Naive B cell (primary cell): ENCODE measurements at regions not wholly inside any gene's neighbourhood (a gene's known extent, or its start where the extent isn't known, plus 50 kb on each side); places are given as distances from the start of the nearest gene placed in this dataset.

Experiments used
- ATAC-seq, 2 donors: fragments of 150-1000 bp; cut with Tn5 transposase; 2 replicates each; pipeline ENCODE4 v1.10.0; 2021; ENCODE audit warnings: low read depth in 2 of 2, mild to moderate bottlenecking in 2 of 2, moderate library complexity in 2 of 2
- DNase-seq: peaks from one replicate; pipeline ENCODE4 v3.0.0; 2022
- H3K27ac Mint-ChIP-seq, 6 donors: one replicate each; pipeline ENCODE4 v1.8.0; 2020 to 2022; ENCODE audit warnings: mild to moderate bottlenecking in 6 of 6, mixed read lengths in 6 of 6, moderate library complexity in 5 of 6, inconsistent platforms in 2 of 6
- H3K27me3 Mint-ChIP-seq, 3 donors: one replicate each; pipeline ENCODE4 v1.8.0; 2021 to 2022; ENCODE audit warnings: mixed read lengths in 3 of 3, mild to moderate bottlenecking in 1 of 3
- H3K36me3 Mint-ChIP-seq, 2 donors: one replicate each; pipeline ENCODE4 v1.8.0; 2020 to 2022; ENCODE audit warnings: mixed read lengths in 2 of 2, inconsistent platforms in 1 of 2, mild to moderate bottlenecking in 1 of 2
- H3K4me1 Mint-ChIP-seq, 3 donors: one replicate each; pipeline ENCODE4 v1.8.0; 2020 to 2022; ENCODE audit warnings: mixed read lengths in 3 of 3, inconsistent platforms in 1 of 3, mild to moderate bottlenecking in 1 of 3, moderate library complexity in 1 of 3
- H3K4me3 Mint-ChIP-seq, 8 donors: one replicate each; pipeline ENCODE4 v1.8.0; 2020 to 2022; ENCODE audit warnings: mild to moderate bottlenecking in 8 of 8, mixed read lengths in 8 of 8, moderate library complexity in 8 of 8, inconsistent platforms in 2 of 8
- H3K9me3 Mint-ChIP-seq, 7 donors: one replicate each; pipeline ENCODE4 v1.8.0; 2020 to 2022; ENCODE audit warnings: mixed read lengths in 7 of 7, mild to moderate bottlenecking in 5 of 7, inconsistent platforms in 2 of 7, moderate library complexity in 1 of 7

DNA sequence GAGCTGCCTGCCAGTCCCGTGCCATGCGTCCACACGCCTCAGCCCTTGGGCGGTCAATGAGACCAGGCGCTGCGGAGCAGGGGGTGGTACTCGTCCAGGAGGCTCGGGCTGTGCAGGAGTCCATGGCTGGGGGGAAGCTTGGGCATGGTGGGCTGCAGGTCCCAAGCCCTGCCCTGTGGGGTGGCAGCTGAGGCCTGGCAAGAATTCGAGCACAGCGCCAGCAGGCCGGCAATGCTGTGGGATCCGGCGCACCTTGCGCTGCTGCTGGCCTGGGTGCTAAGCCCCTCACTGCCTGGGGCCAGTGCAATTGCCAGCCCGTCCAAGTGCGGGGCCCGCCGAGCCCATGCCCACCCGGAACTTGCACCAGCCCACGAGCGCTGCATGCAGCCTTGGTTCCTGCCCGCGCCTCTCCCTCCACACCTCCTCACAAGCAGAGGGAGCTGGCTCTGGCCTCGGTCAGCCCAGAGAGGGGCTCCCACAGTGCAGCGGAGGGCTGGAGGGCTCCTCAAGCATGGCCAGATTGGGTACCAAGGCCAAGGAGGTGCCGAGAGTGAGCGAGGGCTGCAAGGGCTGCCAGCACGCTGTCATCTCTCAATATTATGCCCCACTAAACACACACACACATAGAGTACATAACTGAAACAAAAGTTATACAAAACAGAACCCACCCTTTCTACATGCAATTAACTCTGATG is 307.7 kb downstream of the LMO4 start:
- Mint-ChIP-seq H3K4me1 (peaks cover 4 to 12% (median 11%) of the 10 kb centered on the region in 3 donors), H3K4me3 (no peak overlapping the region), H3K36me3 (peaks cover 0 to 7% of the 10 kb centered on the region in 2 donors), H3K9me3 (peaks cover 1 to 12% (median 7%) of the 10 kb centered on the region in 7 donors), H3K27me3 (no peaks in the 10 kb centered on the region), H3K27ac (no peak overlapping the region)
- ATAC-seq = no peak
- no peak for DNase-seq

DNA sequence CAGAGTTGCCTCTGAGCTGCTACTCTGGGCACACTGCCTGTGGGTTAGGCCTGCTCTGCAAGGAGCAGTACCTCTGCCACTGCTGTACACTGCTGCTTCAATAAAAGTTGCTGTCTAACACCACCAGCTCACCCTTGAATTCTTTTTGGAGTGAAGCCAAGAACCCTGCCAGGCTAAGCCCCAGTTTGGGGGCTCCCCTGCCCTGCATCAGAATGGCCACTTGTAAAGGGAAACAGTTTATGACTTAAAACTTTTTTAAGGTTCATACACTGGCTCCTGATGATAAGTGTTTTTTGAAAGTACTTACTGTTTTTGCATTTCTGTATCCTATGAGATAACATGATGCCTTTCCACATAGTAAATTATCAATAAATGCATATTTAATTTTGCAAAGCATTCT is 310.0 kb downstream of the LMO4 start:
- DNase-seq = no peak

GRCh38 chr1:87641996-87642395 is 313.3 kb downstream of the LMO4 start:
- H3K9me3 Mint-ChIP-seq = peaks cover 0 to 7% (median 0%) of the 10 kb centered on the region in 7 donors
- H3K36me3 Mint-ChIP-seq = no peaks in the 10 kb centered on the region
- peaks cover 4 to 12% (median 11%) of the 10 kb centered on the region in 3 donors for H3K4me1 Mint-ChIP-seq
- H3K27ac Mint-ChIP-seq = no peak overlapping the region
- H3K4me3 Mint-ChIP-seq = no peak overlapping the region
- DNase-seq (no peak), ATAC-seq (no peak)
- no peaks in the 10 kb centered on the region for H3K27me3 Mint-ChIP-seq

More for the DNA sequence above, 310.0 kb downstream of the LMO4 start:
- H3K9me3 Mint-ChIP-seq = peaks cover 0 to 6% (median 2%) of the 10 kb centered on the region in 7 donors
- peaks cover 4 to 12% (median 11%) of the 10 kb centered on the region in 3 donors for H3K4me1 Mint-ChIP-seq
- H3K36me3 Mint-ChIP-seq = no peaks in the 10 kb centered on the region
- ATAC-seq = no peak
- no peaks in the 10 kb centered on the region for H3K27me3 Mint-ChIP-seq
- H3K4me3 Mint-ChIP-seq = no peak overlapping the region
- no peak overlapping the region for H3K27ac Mint-ChIP-seq

DNA sequence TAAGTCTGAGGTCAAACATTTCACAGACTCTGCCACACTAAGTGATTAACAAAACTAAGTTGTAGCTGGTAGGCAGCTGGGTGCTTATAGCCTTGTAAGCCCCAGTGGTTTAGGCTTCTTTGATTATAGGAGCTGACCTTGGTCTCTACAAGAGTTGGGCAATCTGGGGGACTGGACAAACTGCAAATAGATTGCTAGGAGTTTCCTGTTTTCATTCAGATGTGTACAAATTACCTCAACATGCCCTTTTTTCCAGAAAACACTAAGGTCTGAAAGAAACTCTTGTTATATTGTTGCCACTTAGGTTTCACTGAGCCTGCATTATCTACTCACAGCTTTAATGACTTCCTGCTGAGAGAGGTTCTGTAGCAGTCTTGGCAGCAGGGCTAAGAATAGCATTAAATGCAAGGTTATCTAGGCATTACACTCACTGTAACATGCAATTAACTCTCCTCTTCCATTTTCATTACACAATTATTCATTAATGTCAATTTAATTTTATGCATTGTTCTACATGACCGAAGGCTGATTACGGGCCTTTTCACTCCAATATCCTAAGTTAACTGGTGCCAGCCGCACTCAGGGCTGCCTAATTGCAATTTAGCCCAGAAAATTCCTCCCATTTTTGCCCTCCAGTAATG is 314.0 kb downstream of the LMO4 start:
- Mint-ChIP-seq H3K27ac (peak overlapping the region in 1 of 6 donors; percentile 40), H3K9me3 (peaks cover 0 to 7% (median 0%) of the 10 kb centered on the region in 7 donors), H3K36me3 (no peaks in the 10 kb centered on the region), H3K4me3 (no peak overlapping the region), H3K4me1 (peaks cover 4 to 11% (median 11%) of the 10 kb centered on the region in 3 donors), H3K27me3 (no peaks in the 10 kb centered on the region)
- DNase-seq (no peak), ATAC-seq (no peak)

GRCh38 chr1:87644033-87644578 is 315.4 kb downstream of the LMO4 start:
- H3K4me3 Mint-ChIP-seq = no peak overlapping the region
- no peak for DNase-seq
- no peaks in the 10 kb centered on the region for H3K4me1 Mint-ChIP-seq
- H3K27ac Mint-ChIP-seq = no peak overlapping the region
- H3K36me3 Mint-ChIP-seq = no peaks in the 10 kb centered on the region
- no peak for ATAC-seq
- H3K27me3 Mint-ChIP-seq = no peaks in the 10 kb centered on the region
- peaks cover 0 to 4% (median 0%) of the 10 kb centered on the region in 7 donors for H3K9me3 Mint-ChIP-seq

DNA sequence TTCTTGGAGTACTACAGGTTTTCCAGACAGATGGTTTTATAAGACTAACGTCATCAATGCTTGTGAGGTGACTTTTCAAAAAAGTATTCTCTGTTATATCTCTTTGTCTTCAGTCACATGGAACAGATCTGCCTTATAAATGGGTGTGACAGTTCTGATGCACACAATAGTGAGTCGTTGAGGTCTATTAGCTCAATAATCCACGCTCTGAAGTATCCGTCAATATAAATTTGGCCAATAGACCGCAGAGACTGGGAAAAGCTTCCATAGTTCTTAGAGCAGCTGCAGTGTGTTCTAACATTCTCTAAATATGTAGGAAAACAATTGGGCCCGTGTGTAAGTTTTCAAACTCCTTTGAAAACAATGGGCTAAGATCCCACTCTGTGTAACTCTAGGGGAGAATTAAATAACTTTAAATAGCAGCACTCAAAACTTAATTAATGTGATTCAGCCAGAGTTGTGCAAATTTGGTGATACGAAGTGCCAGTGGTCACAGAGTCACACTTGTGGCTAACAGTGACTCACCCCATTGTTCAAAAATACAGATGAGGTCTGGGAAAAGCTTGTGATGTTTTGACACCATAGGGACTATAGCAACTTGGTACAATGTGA is 316.0 kb downstream of the LMO4 start:
- Mint-ChIP-seq H3K9me3 (peaks cover 0 to 4% (median 0%) of the 10 kb centered on the region in 7 donors), H3K4me1 (no peaks in the 10 kb centered on the region), H3K4me3 (no peak overlapping the region), H3K27me3 (no peaks in the 10 kb centered on the region), H3K36me3 (no peaks in the 10 kb centered on the region), H3K27ac (no peak overlapping the region)
- no peak for ATAC-seq
- no peak for DNase-seq

- no peaks in the 10 kb centered on the region for H3K4me1 Mint-ChIP-seq
- DNase-seq (no peak), ATAC-seq (no peak)
- H3K27ac Mint-ChIP-seq = peak overlapping the region in 1 of 6 donors; percentile 14
- peaks cover 0 to 4% (median 0%) of the 10 kb centered on the region in 7 donors for H3K9me3 Mint-ChIP-seq
- no peaks in the 10 kb centered on the region for H3K27me3 Mint-ChIP-seq
- H3K36me3 Mint-ChIP-seq = no peaks in the 10 kb centered on the region
- H3K4me3 Mint-ChIP-seq = no peak overlapping the region
Measured at GRCh38 chr1:87647430-87648177, 318.9 kb downstream of the LMO4 start.

DNA sequence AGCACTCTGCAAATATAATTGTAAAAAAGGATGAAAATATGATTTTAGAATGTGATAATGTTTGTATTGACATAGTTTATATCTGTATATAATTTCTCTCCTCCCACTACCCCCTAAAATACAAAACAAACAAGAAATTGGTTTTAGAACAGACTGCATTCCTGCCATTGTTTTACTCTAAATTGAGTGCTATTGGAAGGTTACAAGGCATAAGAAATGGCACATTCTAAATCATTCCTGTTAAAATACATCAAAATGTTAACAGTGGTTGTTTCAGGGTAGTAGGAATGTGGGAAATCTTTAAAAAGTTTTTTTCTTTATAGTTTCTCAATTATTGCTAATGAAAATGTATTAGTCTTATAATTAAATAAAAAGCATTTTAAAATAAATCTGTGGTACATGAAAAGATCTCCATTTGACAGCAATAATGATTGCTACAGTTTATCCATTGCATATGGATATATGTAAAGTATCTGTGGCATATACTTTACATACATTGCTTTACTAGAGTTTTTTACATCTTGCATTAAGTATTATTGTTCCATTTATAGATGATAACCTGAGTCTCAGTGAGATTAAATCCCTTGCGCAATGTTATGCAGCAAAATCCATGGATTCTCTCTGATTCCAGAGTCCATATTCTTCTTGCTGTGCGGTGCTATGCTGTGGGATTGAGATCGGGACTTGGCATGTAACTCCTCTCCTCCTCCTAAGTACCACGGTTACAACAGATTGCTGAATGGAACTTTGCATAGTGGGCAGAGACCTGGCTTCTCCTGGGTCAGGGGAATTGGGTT is 319.8 kb downstream of the LMO4 start:
- Mint-ChIP-seq H3K36me3 (no peaks in the 10 kb centered on the region), H3K27ac (peak overlapping the region in 1 of 6 donors; percentile 40), H3K4me3 (no peak overlapping the region), H3K4me1 (no peaks in the 10 kb centered on the region), H3K9me3 (peaks cover 0 to 4% (median 0%) of the 10 kb centered on the region in 7 donors), H3K27me3 (no peaks in the 10 kb centered on the region)
- ATAC-seq = no peak
- no peak for DNase-seq

GRCh38 chr1:87650306-87650705 is 321.6 kb downstream of the LMO4 start:
- Mint-ChIP-seq H3K9me3 (peaks cover 0 to 4% (median 0%) of the 10 kb centered on the region in 7 donors), H3K36me3 (no peaks in the 10 kb centered on the region), H3K27me3 (no peaks in the 10 kb centered on the region), H3K27ac (no peak overlapping the region), H3K4me3 (no peak overlapping the region), H3K4me1 (no peaks in the 10 kb centered on the region)
- DNase-seq (no peak), ATAC-seq (no peak)

- Mint-ChIP-seq H3K36me3 (no peaks in the 10 kb centered on the region), H3K4me1 (no peaks in the 10 kb centered on the region), H3K4me3 (no peak overlapping the region), H3K9me3 (no peaks in the 10 kb centered on the region), H3K27ac (no peak overlapping the region), H3K27me3 (no peaks in the 10 kb centered on the region)
- ATAC-seq (no peak), DNase-seq (no peak)
Measured at GRCh38 chr1:87652176-87652575, 323.5 kb downstream of the LMO4 start.

DNA sequence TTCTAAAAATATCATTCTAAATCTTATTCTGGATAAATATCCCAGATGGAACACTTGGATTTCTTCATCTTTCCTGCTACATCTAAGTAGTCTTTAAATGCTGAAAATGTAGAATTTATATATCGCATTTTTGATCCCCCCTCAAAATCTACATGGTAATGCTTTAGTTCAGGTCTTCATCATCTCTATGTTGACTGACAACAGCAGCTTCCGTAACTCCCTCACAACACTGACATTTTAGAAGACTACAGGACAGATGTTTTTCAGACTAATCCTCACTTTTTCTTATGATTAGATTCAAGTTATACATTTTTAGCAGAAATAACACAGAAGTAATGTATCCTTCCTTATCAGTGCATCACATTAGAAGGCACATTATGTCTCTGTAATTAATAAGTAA is 336.5 kb downstream of the LMO4 start:
- no peaks in the 10 kb centered on the region for H3K4me1 Mint-ChIP-seq
- H3K4me3 Mint-ChIP-seq = no peak overlapping the region
- no peak overlapping the region for H3K27ac Mint-ChIP-seq
- peaks cover 0 to 6% of the 10 kb centered on the region in 2 donors for H3K36me3 Mint-ChIP-seq
- DNase-seq (no peak), ATAC-seq (no peak)
- H3K9me3 Mint-ChIP-seq = peaks cover 0 to 14% (median 8%) of the 10 kb centered on the region in 7 donors
- peaks cover 7 to 18% (median 16%) of the 10 kb centered on the region in 3 donors for H3K27me3 Mint-ChIP-seq

DNA sequence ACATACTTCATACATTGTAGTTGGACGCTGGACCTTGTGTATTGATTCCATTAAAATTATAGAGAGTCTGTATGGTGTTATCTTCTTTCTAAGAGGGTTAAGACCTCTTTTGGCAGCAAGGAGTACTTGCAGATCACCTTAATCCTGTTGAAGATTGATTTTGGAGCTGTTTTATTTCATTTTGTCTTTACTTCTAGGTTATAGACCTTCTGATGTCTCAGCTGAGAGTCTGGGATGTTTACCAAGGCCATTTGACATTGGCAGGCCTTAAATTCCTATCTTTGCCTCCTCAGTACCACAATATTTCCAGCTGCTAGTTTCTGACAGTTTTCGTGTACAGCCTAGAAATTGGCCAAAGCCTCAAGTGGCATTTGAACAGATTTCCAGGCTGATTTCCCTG is 338.0 kb downstream of the LMO4 start:
- Mint-ChIP-seq H3K4me3 (no peak overlapping the region), H3K4me1 (no peaks in the 10 kb centered on the region), H3K9me3 (peaks cover 0 to 10% (median 2%) of the 10 kb centered on the region in 7 donors), H3K27me3 (peaks cover 0 to 18% (median 16%) of the 10 kb centered on the region in 3 donors), H3K36me3 (no peaks in the 10 kb centered on the region), H3K27ac (no peak overlapping the region)
- DNase-seq (no peak), ATAC-seq (no peak)
